ENCODE measurements at regions not wholly inside any gene's neighbourhood (a gene's known extent, or its start where the extent isn't known, plus 50 kb on each side); places are given as distances from the start of the nearest gene placed in this dataset.

- TF ChIP-seq CTCF (conservative IDR thresholded peaks at IDR 0.05; ENCODE audit: low read depth, low read length) (no peak), EZH2 (IDR thresholded peaks at IDR 0.05; ENCODE audit: low read length, unreplicated experiment) (no peak), EZH2phosphoT487 (IDR thresholded peaks at IDR 0.05; ENCODE audit: borderline replicate concordance, low read length) (no peak)
These were observed 639.0 kb upstream of the ATXN8OS start for GRCh38 chr13:69468624-69469023.

Measured in PC-3 (cell line).